ENCODE measurements at regions not wholly inside any gene's neighbourhood (a gene's known extent, or its start where the extent isn't known, plus 50 kb on each side); places are given as distances from the start of the nearest gene placed in this dataset.
"Not testable (repeated sequence)": the region's sequence is repeated elsewhere in the genome, so short reads cannot be mapped to it uniquely, and the experiment has no call there.

GRCh38 chr21:18549214-18549905, 145.8 kb upstream of the TMPRSS15 start:
- DNase-seq (ENCODE audit: low read depth in 4 of 4, low spot score in 1 of 4): no peak

GRCh38 chr21:18550361-18550760, 146.8 kb upstream of the TMPRSS15 start:
- no peak for DNase-seq (ENCODE audit: low read depth in 4 of 4, low spot score in 1 of 4)

GRCh38 chr21:18553786-18554185, 150.2 kb upstream of the TMPRSS15 start:
- no peak for DNase-seq (ENCODE audit: low read depth in 4 of 4, low spot score in 1 of 4)

- DNase-seq (ENCODE audit: low read depth in 4 of 4, low spot score in 1 of 4): not testable (repeated sequence)
Observed at GRCh38 chr21:18567770-18568169, 164.2 kb upstream of the TMPRSS15 start.

- DNase-seq (ENCODE audit: low read depth in 4 of 4, low spot score in 1 of 4): no peak
Observed at GRCh38 chr21:18588001-18588662, 184.5 kb upstream of the TMPRSS15 start.

GRCh38 chr21:18601146-18601545, 197.6 kb upstream of the TMPRSS15 start:
- DNase-seq (ENCODE audit: low read depth in 4 of 4, low spot score in 1 of 4): no peak

GRCh38 chr21:18602711-18603110, 199.1 kb upstream of the TMPRSS15 start:
- no peak for DNase-seq (ENCODE audit: low read depth in 4 of 4, low spot score in 1 of 4)

- no peak for DNase-seq (ENCODE audit: low read depth in 4 of 4, low spot score in 1 of 4)
Observed at GRCh38 chr21:18603261-18603660, 199.7 kb upstream of the TMPRSS15 start.

- DNase-seq (ENCODE audit: low read depth in 4 of 4, low spot score in 1 of 4): no peak
Observed at GRCh38 chr21:18603980-18604379, 200.4 kb upstream of the TMPRSS15 start.

GRCh38 chr21:18608226-18608625, 204.6 kb upstream of the TMPRSS15 start:
- DNase-seq (ENCODE audit: low read depth in 4 of 4, low spot score in 1 of 4): no peak

- DNase-seq (ENCODE audit: low read depth in 4 of 4, low spot score in 1 of 4): no peak
Observed at GRCh38 chr21:18614303-18614702, 210.7 kb upstream of the TMPRSS15 start.

- no peak for DNase-seq (ENCODE audit: low read depth in 4 of 4, low spot score in 1 of 4)
Observed at GRCh38 chr21:18617291-18617690, 213.7 kb upstream of the TMPRSS15 start.

GRCh38 chr21:18620436-18620835, 216.9 kb upstream of the TMPRSS15 start:
- DNase-seq (ENCODE audit: low read depth in 4 of 4, low spot score in 1 of 4): no peak

GRCh38 chr21:18622383-18622782, 218.8 kb upstream of the TMPRSS15 start:
- DNase-seq (ENCODE audit: low read depth in 4 of 4, low spot score in 1 of 4): no peak

GRCh38 chr21:18630446-18630845, 226.9 kb upstream of the TMPRSS15 start:
- DNase-seq (ENCODE audit: low read depth in 4 of 4, low spot score in 1 of 4): no peak

- no peak for DNase-seq (ENCODE audit: low read depth in 4 of 4, low spot score in 1 of 4)
Observed at GRCh38 chr21:18636897-18637296, 233.3 kb upstream of the TMPRSS15 start.

- no peak for DNase-seq (ENCODE audit: low read depth in 4 of 4, low spot score in 1 of 4)
Observed at GRCh38 chr21:18646116-18646515, 242.5 kb upstream of the TMPRSS15 start.

- DNase-seq (ENCODE audit: low read depth in 4 of 4, low spot score in 1 of 4): no peak
Observed at GRCh38 chr21:18655931-18656330, 252.3 kb upstream of the TMPRSS15 start.

GRCh38 chr21:18661842-18662241, 258.3 kb upstream of the TMPRSS15 start:
- no peak for DNase-seq (ENCODE audit: low read depth in 4 of 4, low spot score in 1 of 4)

- no peak for DNase-seq (ENCODE audit: low read depth in 4 of 4, low spot score in 1 of 4)
Observed at GRCh38 chr21:18663663-18664062, 260.1 kb upstream of the TMPRSS15 start.

GRCh38 chr21:18666725-18667124, 263.1 kb upstream of the TMPRSS15 start:
- no peak for DNase-seq (ENCODE audit: low read depth in 4 of 4, low spot score in 1 of 4)

GRCh38 chr21:18673789-18674188, 270.2 kb upstream of the TMPRSS15 start:
- no peak for DNase-seq (ENCODE audit: low read depth in 4 of 4, low spot score in 1 of 4)

GRCh38 chr21:18677632-18678031, 274.0 kb upstream of the TMPRSS15 start:
- DNase-seq (ENCODE audit: low read depth in 4 of 4, low spot score in 1 of 4): no peak

Data from stimulated activated CD4-positive, alpha-beta T cell treated with anti-CD3 and anti-CD28 coated beads, Interleukin-1b, Interleukin-23, amount 100 ng/mL, for 24 hours (primary cell).